NCI-H2081 (cell line): ENCODE measurements at regions not wholly inside any gene's neighbourhood (a gene's known extent, or its start where the extent isn't known, plus 50 kb on each side); places are given as distances from the start of the nearest gene placed in this dataset.

Experiments
- DNase-seq, 2 experiments: peaks; one replicate each; lab custom pipeline; 2025; lab: John Stamatoyannopoulos, UW

DNA sequence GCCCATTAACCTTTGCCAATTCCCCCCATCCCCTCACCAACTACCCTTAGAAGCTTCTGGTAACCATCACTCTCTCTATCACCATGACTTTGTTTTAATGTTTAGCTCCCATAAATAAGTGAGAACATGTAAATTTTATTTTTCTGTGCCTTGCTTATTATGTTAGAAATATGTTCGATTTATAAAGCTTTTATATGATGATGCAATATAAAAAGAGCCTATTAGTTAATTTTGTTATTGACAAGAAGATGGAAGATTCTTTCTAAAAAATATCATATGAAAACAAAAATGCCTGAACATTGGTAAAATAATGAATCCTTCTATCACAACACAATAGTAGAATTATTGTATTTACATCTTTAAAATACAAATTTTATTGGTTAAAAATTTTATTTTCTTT is 836.1 kb upstream of the TMPRSS15 start:
- DNase-seq: no peak

DNA sequence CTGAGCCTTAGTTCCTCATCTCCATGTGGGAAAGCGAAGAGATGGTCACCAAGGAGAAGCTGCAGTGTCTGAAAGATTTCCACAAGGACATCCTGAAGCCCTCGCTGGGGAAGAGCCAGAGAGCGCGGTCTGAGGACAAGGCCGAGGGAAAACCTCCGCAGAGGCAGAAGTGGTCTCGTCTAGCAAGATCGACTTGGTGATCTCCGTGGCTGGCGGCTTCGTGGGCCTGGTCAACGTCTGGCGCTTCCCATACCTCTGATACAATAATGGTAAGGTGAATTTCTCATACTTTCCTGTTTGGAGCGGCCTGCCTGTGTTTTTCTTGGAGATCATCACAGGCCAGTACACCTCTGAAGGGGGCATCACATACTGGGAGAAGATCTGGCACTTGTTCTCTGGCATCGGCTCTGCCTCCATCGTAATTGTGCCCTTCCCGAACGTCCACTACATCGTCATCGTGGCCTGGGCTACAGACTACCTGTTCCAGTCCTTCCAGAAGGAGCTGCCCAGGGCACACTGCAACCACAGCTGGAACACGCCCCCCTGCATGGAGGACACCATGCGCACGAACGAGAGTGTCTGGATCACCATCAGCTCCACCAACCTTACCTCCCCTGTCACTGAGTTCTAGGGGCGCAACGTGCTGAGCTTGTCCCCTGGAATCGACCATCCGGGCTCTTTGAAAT is 841.1 kb upstream of the TMPRSS15 start:
- DNase-seq: no peak

DNA sequence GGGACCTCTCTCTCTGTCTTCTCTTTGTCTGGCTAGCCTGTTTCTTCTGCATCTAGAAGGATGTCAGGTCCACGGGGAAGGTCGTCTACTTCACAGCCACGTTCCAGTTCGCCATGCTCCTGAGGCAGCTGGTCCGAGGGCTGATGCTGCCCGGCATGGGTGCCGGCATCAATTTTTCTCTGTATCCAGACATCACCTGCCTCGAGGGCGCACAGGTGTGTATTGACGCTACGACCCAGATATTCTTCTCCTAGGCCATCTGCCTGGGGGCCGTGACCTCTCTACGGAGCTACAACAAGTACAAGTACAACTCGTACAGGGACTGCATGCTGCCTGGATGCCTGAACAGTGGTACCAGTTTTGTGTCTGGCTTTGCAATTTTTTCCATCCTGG is 841.6 kb upstream of the TMPRSS15 start:
- no peak for DNase-seq

DNA sequence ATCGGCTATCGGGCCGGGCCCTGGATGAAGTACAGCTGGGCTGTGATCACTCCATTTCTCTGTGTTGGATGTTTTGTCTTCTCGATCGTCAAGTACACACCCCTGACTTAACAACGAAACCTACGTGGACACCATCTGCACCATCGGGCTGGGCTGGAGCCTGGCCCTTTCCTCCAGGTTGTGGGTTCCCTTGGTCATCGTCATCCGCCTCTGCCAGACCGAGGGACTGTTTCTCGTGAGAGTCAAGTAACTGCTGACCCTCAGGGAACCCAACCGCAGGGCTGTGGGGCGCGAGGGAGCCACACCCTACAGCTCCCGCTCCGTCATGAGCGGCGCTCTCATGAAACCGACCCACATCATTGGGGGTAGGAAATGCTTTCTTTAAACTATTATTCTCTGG is 842.4 kb upstream of the TMPRSS15 start:
- DNase-seq: no peak

DNA sequence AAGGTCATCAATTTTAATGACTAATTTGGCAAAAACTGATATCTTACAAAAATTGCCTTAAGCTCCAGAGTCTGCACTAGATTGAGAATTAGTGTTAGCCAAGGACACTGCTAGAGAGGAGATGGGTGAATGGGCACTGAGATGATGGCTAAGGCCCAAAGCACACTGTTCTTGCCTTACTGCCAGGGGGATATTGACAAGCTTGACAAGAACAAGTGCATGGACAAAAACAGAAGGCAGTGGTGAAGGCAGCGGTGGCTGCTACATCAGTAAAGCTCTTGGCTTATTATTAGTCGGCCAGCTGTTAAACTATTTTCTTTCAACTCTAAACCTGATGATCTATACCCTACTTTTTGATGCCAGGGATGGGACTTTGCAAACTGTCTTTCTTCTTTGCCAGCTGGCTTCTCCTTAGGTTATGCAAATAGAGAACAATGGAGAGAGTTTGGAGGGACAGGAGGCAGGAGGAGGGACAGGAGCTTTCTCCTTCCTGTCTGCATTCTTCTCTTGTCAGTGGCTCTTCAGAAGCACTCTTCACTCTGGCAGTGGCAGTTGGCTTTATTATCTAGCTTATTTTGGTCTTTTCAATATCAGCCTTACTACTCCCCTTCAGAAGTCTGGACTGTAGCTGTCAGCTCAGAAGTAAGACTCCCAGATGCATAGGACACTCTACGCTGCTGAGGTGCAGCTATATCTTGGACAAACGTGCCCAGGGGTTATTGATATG is 853.5 kb upstream of the TMPRSS15 start:
- DNase-seq: no peak

DNA sequence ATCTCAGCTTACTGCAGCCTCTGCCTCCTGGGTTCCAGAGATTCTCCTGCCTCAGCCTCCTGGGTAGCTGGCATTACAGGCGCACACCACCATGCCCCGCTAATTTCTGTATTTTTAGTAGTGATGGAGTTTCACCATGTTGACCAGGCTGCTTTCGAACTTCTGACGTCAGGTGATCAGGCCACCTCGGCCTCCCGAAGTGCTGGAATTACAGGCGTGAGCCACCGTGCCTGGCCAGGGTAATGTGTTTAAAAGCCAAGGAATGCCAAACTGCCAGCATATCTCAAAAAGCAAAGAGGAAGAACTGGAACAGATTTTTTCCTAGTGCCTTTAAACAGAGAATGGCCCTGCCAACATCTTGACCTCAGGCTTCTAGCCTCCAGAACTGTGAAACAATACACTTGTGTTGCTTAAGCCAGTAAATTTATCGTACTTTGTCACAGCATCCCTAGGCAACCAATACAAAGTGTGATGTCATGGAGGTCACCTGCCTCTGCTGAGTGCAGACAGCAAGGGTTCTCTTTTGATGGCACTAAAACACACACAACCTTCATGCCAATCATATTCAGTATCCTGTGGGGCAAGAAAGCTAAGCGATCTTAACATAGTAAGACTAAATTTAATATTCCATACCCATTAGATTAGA is 858.3 kb upstream of the TMPRSS15 start:
- no peak for DNase-seq

DNA sequence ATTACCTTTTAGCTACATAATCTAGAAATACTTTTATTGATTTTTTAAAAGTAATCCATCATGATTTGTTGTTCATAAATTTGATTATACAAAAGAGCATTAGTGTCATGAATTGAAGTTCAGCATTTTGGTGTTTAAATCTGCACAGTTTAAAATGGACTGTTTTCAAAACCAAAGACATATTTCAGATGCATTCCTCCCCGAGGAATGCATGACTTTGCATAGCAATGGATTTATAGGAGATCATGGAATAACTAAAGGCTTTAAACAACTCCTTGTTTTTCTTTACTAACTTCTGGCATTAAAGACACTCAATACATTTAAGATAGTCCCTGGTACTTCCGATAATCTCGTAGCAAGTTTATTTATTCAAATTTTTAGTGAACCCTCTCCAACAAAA is 863.1 kb upstream of the TMPRSS15 start:
- DNase-seq: no peak

DNA sequence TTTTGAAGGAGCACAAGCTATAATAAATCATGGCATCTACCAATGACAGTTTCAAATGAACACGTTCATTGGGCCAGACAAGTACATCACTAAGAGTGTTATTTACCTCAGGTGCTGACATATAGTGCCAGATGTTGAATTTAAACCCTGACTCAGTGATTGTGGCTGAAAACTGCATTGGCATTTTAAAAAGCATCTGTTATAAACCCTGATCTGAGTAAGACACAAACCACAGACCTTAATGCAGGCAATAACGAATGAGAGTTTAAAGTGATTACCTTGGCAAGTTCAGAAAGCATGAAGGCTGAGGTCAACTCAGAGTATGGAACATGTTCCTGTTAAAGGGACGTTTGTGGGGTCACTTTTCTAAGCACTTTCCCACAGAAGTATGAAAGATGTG is 865.1 kb upstream of the TMPRSS15 start:
- DNase-seq: no peak

DNA sequence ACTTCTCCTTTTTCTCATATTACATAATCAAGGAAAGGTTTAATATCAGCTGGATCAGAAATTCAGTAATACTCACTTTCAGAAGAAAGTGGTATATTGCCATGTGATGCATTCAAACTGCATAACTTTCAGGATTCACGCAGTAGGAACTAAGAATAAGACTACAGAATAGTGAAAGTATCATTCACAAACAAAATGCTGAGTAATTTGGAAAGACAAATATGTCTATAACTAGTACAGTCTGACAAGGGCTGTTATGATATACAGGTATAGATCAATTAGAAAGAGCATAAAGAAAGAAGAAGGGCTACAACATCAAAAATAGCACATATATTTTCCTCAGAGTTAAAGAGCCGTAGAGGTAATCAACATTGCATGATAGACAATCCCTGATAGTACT is 871.5 kb upstream of the TMPRSS15 start:
- no peak for DNase-seq

DNA sequence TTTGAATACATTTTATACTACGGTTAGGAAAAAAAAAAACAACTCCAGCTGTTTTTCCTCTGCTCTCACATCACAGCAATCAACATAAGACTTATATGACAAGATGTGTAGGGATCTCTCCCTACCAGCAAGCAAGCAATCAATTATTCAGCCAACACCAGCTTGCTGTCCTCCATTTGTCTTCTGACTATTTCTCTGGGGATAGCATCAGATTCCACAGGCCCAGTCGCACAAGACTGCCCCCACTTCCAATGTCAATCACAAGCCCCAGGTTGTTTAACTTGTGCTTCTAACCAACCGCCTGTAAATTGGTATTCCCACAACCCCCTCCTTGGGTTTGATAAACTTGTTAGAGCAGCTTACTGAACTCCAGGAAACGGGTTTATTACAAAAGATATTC is 873.1 kb upstream of the TMPRSS15 start:
- no peak for DNase-seq

DNA sequence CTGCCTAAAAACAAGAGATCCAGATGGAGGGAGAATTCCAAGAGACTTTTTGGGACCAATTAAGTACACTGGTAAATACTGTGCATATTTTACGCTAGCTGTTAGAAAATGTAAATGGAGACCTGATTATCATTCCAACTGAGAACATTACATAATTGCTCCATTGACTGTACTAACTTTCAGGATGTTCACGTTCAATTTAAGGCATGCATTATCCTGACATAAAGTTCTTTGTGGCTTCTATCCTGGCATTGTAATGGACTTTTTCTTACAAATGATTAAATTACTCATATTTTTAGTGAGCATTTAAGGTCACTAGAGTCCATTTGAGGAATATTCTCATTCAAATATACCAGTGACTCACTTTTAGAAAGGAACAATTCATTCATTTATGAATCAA is 883.3 kb upstream of the TMPRSS15 start:
- no peak for DNase-seq

DNA sequence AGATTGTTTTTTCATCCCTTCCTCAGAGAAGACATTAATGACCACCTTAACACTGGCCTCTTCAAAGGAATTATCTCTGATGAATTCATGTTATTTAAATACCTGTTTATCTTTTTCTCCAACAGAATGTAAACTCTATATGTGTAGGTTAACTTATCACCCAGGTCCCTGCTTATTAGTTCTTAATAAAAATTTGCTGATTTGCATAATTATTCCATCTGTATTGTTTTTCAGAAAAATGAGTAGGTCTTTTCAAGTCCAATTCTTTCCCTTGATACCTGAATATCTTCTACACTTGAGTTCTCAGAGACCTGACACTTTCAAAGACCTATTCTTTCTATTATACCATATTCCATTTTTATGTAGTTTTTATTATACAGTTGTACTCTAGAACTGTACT is 886.7 kb upstream of the TMPRSS15 start:
- no peak for DNase-seq

DNA sequence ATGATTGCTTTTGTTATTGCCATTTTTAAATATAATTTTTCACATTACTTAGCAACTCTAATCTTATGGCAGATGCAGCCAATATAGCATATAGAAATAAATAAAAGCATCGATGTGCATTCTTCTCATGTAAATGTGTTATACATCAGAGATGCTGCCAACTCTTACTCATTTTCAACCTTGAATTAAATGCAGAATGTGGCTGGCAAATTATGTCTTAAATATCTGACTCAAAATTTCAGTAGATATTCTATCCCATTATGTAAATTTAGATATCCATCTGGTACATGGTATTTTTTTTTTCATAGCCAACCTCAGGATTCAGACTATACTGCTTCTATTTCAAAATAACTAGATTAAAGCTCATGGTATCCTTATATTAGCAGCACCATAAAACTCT is 916.7 kb upstream of the TMPRSS15 start:
- DNase-seq: no peak

DNA sequence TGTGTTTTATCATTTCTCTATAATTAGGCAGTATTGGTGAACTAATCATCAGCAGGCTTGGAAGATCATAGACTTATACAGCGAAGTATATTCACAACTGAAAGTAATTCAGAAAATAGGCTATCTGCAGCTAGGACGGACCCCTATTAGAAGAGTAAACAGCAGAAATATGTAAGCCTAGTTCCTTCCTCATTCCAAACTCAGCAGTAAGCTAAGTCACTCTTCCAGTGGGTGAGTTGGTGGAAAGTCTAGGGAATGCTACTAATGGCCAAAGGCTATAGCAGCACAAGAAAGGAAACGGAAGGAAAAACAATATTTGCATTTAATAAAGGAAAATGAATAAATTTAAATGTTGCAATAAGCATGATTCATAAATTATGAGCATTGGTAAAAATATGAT is 918.1 kb upstream of the TMPRSS15 start:
- no peak for DNase-seq

DNA sequence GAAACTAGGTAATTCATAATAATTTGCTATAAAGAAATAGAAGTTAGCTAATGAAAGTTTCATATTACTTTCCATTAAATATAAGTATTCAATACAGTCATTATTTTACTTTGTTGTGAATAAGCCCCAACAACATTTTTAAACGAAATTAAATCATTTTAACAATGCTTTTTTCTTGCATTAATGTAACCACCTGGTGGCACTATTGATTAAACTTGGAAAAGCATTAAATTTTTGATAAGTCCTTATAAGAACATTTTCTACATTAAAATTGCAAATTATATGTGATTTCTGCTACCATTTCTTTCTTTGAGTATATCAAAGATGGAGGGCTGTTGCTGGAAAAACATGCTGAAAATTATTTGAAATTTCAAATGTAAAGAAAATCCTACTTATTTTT is 918.8 kb upstream of the TMPRSS15 start:
- no peak for DNase-seq

DNA sequence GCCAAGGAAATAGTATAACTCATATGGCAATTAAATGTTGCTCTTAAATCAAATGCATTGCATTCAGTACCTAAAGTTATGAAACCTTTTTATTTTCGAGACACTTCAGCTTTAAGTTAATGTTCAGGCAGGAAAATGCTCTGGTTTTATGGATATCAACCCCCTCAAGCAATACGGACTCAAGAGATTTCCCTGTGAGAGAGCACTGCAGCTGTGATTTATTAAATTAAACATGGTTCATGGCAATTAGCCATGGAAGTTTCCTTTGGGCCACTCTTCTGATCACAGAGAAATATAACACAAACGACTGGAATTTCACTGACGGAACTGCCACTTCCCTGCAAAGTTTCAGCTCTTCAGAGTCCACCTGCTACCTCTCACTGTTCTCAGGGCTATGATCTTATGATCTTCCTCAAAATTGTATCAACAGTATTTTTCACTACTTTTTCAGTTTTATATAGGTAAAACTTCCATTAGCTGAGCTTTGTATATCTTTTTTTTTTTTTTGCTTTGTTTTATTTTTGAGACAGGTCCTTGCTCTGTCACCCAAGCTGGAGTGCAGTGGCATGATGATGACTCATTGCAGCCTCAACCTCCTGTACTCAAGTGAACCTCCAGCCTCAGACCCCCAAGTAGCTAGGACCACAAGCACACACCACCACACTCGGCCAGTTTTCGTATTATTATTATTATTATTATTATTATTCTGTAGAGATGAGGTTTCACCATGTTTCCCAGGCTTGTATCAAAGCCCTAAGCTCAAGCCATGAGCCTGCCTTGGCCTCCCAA is 923.1 kb upstream of the TMPRSS15 start:
- no peak for DNase-seq

DNA sequence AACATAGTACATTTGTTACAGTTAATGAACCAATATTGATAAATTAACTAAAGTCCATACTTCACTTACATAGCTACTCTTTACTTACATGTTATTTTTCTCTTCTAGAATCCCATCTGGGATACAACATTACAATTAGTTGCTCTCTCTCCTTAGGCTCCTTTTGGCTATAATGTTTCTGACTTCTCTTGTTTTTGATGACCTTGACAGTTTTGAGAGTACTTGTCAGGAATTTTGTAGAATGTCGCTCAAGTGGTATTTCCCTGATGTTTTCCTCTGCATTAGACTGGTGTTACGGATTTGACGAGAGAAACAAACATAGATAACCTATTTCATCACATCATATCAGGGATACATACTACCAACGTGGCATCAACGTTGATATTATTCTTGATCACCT is 925.4 kb upstream of the TMPRSS15 start:
- no peak for DNase-seq

DNA sequence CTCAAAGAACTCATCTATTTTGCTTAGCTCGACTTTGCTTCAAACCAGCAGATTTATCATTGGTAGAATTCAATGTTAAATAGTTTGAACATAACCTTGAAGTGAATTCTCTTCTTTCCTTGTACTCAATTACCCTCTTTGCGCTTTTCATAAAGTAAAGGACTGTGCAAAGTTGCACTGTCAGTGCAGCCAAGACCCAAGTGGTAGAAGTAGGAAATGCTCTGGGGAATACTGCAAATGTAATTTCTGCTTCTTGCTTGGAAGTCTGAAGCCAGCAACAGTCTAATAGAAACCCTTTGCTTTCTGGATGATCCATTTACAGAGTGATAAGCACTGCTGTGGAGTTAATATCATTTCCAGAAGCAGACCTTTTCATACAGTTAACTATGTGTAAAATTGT is 936.7 kb upstream of the TMPRSS15 start:
- DNase-seq: no peak

DNA sequence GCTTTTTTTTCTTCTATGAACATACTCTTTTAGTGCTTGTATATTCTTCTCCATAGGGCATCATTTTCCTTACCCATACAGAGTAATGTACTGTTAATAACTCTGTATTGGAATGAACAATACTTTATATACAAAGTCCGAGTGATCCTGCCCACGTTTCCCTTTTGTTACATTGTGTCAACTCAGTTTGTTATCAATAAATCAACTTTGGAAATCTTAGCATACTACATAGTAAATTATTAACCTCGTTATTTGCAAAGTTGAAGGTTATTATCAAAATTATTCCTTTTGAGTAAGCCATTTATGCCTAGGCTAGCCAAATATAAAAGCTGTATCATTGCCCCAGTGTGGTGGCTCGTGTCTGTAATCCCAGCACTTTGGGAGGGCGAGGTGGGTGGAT is 937.4 kb upstream of the TMPRSS15 start:
- DNase-seq: no peak

DNA sequence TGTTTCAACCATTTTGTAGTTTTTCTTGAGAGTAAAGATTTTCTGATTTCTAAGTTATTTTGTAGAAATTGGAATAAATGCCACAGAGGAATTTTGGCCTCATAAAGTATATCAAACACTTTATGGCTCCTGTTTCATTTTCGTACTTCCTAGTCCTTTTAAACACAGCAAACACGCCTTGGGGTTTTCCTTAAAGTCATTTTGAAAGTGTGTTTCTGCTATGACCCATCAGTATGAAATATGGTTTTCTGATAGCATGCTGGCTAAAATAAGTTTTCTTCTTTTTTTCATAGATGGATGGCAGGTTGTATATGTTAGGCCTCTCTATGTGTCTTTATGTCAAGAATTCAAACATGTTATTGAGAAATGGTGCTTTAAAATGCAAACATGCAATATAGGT is 940.1 kb upstream of the TMPRSS15 start:
- DNase-seq: no peak

DNA sequence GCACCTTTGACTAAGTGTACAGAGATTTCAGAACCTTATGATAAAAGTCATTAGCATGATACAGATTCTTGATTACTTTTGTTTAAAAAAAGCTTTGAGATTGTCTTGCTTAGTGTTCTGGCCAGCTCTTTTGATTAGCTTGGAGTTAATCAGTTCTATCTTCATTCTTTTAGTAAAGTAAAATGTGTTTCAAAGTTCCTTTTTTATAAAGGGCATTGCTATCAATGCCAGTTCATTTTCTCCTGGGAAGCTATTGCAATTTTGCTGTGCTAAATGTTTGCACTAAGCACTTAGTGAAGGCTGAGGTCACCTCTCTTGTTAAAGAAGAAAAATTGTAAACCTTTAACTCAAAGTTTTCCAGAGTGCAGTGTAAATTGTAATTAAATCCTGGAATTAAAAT is 946.7 kb upstream of the TMPRSS15 start:
- no peak for DNase-seq

DNA sequence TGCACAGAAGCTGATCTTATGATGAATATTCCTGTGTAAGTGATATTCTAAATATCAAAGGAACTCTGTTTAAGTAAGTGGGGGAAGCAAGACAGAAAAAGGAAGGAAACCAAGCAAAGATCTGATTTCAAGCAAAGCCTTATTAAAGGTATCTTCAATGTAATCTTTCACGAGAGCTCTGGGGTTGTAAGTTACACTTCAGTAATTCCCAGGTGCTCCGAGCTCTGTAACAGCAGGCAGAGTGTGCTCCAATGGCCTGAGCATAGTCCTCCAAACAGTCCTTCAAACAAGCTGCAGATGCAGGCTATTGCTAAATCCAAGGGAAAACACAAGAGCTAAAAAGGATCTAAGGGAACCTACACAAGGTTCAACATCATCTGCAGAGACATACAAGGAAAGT is 949.7 kb upstream of the TMPRSS15 start:
- no peak for DNase-seq

DNA sequence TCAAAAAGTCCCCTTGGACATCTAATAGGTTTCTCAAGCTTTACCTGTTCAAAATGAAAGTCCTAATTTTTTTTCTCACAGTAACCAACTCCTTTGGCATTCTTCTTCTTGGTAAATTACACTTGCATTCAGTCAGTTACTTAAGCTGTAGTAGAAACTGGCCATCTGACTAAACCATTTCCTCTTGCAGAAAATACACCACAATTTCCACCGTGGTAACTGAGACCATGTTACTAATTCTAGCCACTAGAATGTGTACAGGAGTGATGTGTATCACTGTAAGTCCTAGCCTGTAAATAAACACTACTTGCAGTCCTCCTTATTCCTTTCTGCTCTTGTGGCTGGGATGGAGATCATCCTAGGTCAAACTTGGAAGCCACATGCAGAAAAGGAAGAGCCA is 965.4 kb upstream of the TMPRSS15 start:
- no peak for DNase-seq
